Trophoblast cell (in vitro differentiated cells and primary cell): ENCODE measurements at regions not wholly inside any gene's neighbourhood (a gene's known extent, or its start where the extent isn't known, plus 50 kb on each side); places are given as distances from the start of the nearest gene placed in this dataset.

Experiments
- DNase-seq, 2 donors: peaks; one replicate each; pipeline ENCODE4 v3.0.0-alpha.2; 2016
- H2AFZ ChIP-seq: 2 replicates; pipeline ENCODE4 v1.6.1; 2013; ENCODE audit warnings: low read length, moderate library complexity, mild to moderate bottlenecking; ENCODE audit not compliant: insufficient read depth, poor library complexity
- H2AK5ac ChIP-seq: 2 replicates; pipeline ENCODE4 v1.6.1; 2013; ENCODE audit warnings: mild to moderate bottlenecking, low read length
- H2BK120ac ChIP-seq: 2 replicates; pipeline ENCODE4 v1.6.1; 2013; ENCODE audit warnings: low read length, mild to moderate bottlenecking, moderate library complexity; ENCODE audit not compliant: insufficient read depth, poor library complexity
- H2BK12ac ChIP-seq: 2 replicates; pipeline ENCODE4 v1.6.1; 2013; ENCODE audit warnings: mild to moderate bottlenecking, low read length, moderate library complexity
- H2BK5ac ChIP-seq: 2 replicates; pipeline ENCODE4 v1.6.1; 2013; ENCODE audit warnings: low read length, low read depth, moderate library complexity, mild to moderate bottlenecking; ENCODE audit not compliant: poor library complexity
- H3K14ac ChIP-seq: 2 replicates; pipeline ENCODE4 v1.6.1; 2013; ENCODE audit warnings: mild to moderate bottlenecking, low read length
- H3K18ac ChIP-seq: 2 replicates; pipeline ENCODE4 v1.6.1; 2013; ENCODE audit warnings: mild to moderate bottlenecking, low read length
- H3K23ac ChIP-seq: 2 replicates; pipeline ENCODE4 v1.6.1; 2013; ENCODE audit warnings: low read length
- H3K27ac ChIP-seq: 2 replicates; pipeline ENCODE4 v1.5.1; 2013; ENCODE audit warnings: low read depth, mild to moderate bottlenecking, inconsistent platforms, low read length, moderate library complexity
- H3K27me3 ChIP-seq: 2 replicates; pipeline ENCODE4 v1.6.1; 2013; ENCODE audit warnings: inconsistent platforms, mild to moderate bottlenecking, low read length, moderate library complexity; ENCODE audit not compliant: insufficient read depth
- H3K36me3 ChIP-seq, 2 experiments: 1 replicate in 1 of 2; 2 replicates in 1 of 2; pipeline ENCODE4 v1.6.1; 2013; ENCODE audit warnings: low read length in 2 of 2, mild to moderate bottlenecking in 2 of 2, moderate library complexity in 1 of 2; ENCODE audit not compliant: insufficient read depth in 2 of 2, control insufficient read depth in 1 of 2
- H3K4ac ChIP-seq: 2 replicates; pipeline ENCODE4 v1.6.1; 2013; ENCODE audit warnings: low read depth, mild to moderate bottlenecking, low read length, moderate library complexity
- H3K4me1 ChIP-seq, 2 experiments: 1 replicate in 1 of 2; 2 replicates in 1 of 2; pipeline ENCODE4 v1.6.1; 2013; ENCODE audit warnings: low read length in 2 of 2, mild to moderate bottlenecking in 2 of 2, moderate library complexity in 1 of 2; ENCODE audit not compliant: insufficient read depth in 2 of 2, control insufficient read depth in 1 of 2
- H3K4me2 ChIP-seq: 2 replicates; pipeline ENCODE4 v1.6.1; 2013; ENCODE audit warnings: inconsistent platforms, mild to moderate bottlenecking, low read length, moderate library complexity
- H3K4me3 ChIP-seq: 2 replicates; pipeline ENCODE4 v1.5.1; 2013; ENCODE audit warnings: mild to moderate bottlenecking, low read depth, low read length, inconsistent platforms
- H3K79me1 ChIP-seq: one replicate; pipeline ENCODE4 v1.6.1; 2013; ENCODE audit warnings: low read length
- H3K79me2 ChIP-seq: 2 replicates; pipeline ENCODE4 v1.6.1; 2013; ENCODE audit warnings: low read length, mild to moderate bottlenecking; ENCODE audit not compliant: control insufficient read depth, insufficient read depth, poor library complexity
- H3K9ac ChIP-seq: 2 replicates; pipeline ENCODE4 v1.6.1; 2013; ENCODE audit warnings: mild to moderate bottlenecking, low read length
- H3K9me3 ChIP-seq: 2 replicates; pipeline ENCODE4 v1.6.1; 2013; ENCODE audit warnings: low read depth, mild to moderate bottlenecking, control low read depth, inconsistent platforms, low read length; ENCODE audit not compliant: insufficient read depth
- H4K12ac ChIP-seq: 2 replicates; pipeline ENCODE4 v1.6.1; 2013; ENCODE audit warnings: low read depth, mild to moderate bottlenecking, low read length, moderate library complexity
- H4K8ac ChIP-seq: 2 replicates; pipeline ENCODE4 v1.6.1; 2013; ENCODE audit warnings: low read depth, mild to moderate bottlenecking, low read length, moderate library complexity
- H4K91ac ChIP-seq: one replicate; pipeline ENCODE4 v1.6.1; 2013; ENCODE audit warnings: low read depth, mild to moderate bottlenecking, low read length, moderate library complexity
- WGBS: extraction: QIAGEN DNeasy Blood & Tissue Kit; methylation state at CpG from one replicate; pipeline ENCODE4 v1.1.7; 2013; ENCODE audit warnings: missing lambda C conversion rate; ENCODE audit not compliant: insufficient read length, insufficient coverage; ENCODE audit errors: extremely low coverage; 5-methylcytosine and 5-hydroxymethylcytosine counted together

GRCh38 chr4:123325241-123325681 is 71.3 kb upstream of the SPRY1 start:
- no peaks in the 10 kb centered on the region for H3K36me3 ChIP-seq
- no peak overlapping the region for H2BK12ac ChIP-seq
- H3K4me2 ChIP-seq = no peak overlapping the region
- H3K4me3 ChIP-seq = no peak overlapping the region
- no peaks in the 10 kb centered on the region for H3K79me2 ChIP-seq
- H2BK120ac ChIP-seq = no peak overlapping the region
- H2AFZ ChIP-seq = no peak overlapping the region
- H3K27me3 ChIP-seq = no peaks in the 10 kb centered on the region
- no peak overlapping the region for H3K9ac ChIP-seq
- H2BK5ac ChIP-seq = no peak overlapping the region
- no peaks in the 10 kb centered on the region for H3K9me3 ChIP-seq
- H3K23ac ChIP-seq = no peak overlapping the region
- H4K91ac ChIP-seq = no peak overlapping the region
- no peak overlapping the region for H4K8ac ChIP-seq
- no peak overlapping the region for H4K12ac ChIP-seq
- no peaks in the 10 kb centered on the region for H3K4me1 ChIP-seq
- WGBS = no CpG with 5 or more reads among the region's 3 CpGs
- H3K14ac ChIP-seq = no peak overlapping the region
- no peak overlapping the region for H3K27ac ChIP-seq
- no peak overlapping the region for H3K18ac ChIP-seq
- H2AK5ac ChIP-seq = no peak overlapping the region
- H3K4ac ChIP-seq = no peak overlapping the region
- no peaks in the 10 kb centered on the region for H3K79me1 ChIP-seq
- DNase-seq = no peak

- no peak overlapping the region for H3K18ac ChIP-seq
- no peak overlapping the region for H3K27ac ChIP-seq
- no peak overlapping the region for H3K23ac ChIP-seq
- no peak overlapping the region for H4K91ac ChIP-seq
- H4K8ac ChIP-seq = no peak overlapping the region
- no peak overlapping the region for H4K12ac ChIP-seq
- H2AK5ac ChIP-seq = no peak overlapping the region
- no peak overlapping the region for H2BK12ac ChIP-seq
- H3K79me2 ChIP-seq = no peaks in the 10 kb centered on the region
- no peak overlapping the region for H2BK5ac ChIP-seq
- H3K4ac ChIP-seq = no peak overlapping the region
- H3K27me3 ChIP-seq = no peaks in the 10 kb centered on the region
- no peak overlapping the region for H3K9ac ChIP-seq
- H3K4me3 ChIP-seq = no peak overlapping the region
- H2AFZ ChIP-seq = no peak overlapping the region
- no peak for DNase-seq
- H3K4me2 ChIP-seq = no peak overlapping the region
- H3K9me3 ChIP-seq = no peaks in the 10 kb centered on the region
- H2BK120ac ChIP-seq = no peak overlapping the region
- H3K36me3 ChIP-seq = no peaks in the 10 kb centered on the region
- no CpG with 5 or more reads among the region's 4 CpGs for WGBS
- no peaks in the 10 kb centered on the region for H3K4me1 ChIP-seq
- H3K79me1 ChIP-seq = no peaks in the 10 kb centered on the region
- H3K14ac ChIP-seq = no peak overlapping the region
Measured at GRCh38 chr4:123327346-123327745, 69.2 kb upstream of the SPRY1 start.

- Histone ChIP-seq H3K36me3 (no peaks in the 10 kb centered on the region), H3K79me2 (no peaks in the 10 kb centered on the region), H3K9ac (no peak overlapping the region), H3K27me3 (no peaks in the 10 kb centered on the region), H3K79me1 (no peaks in the 10 kb centered on the region), H3K4me3 (no peak overlapping the region), H3K9me3 (no peaks in the 10 kb centered on the region), H2BK120ac (no peak overlapping the region), H2AK5ac (no peak overlapping the region), H3K27ac (no peak overlapping the region), H2AFZ (no peak overlapping the region), H3K18ac (no peak overlapping the region), H2BK12ac (no peak overlapping the region), H3K4me1 (no peaks in the 10 kb centered on the region), H3K23ac (no peak overlapping the region), H4K8ac (no peak overlapping the region), H3K4me2 (no peak overlapping the region), H2BK5ac (no peak overlapping the region), H3K14ac (no peak overlapping the region), H4K91ac (no peak overlapping the region), H3K4ac (no peak overlapping the region), H4K12ac (no peak overlapping the region)
- WGBS = no CpG with 5 or more reads among the region's 3 CpGs
- DNase-seq = no peak
Measured at GRCh38 chr4:123327846-123328429, 68.7 kb upstream of the SPRY1 start.

- no CpG with 5 or more reads among the region's 7 CpGs for WGBS
- H3K23ac ChIP-seq = no peak overlapping the region
Measured at GRCh38 chr4:123338715-123339114, 57.9 kb upstream of the SPRY1 start.

More at GRCh38 chr4:123338715-123339114, 57.9 kb upstream of the SPRY1 start:
- no peak overlapping the region for H3K14ac ChIP-seq
- H2BK120ac ChIP-seq = no peak overlapping the region
- no peaks in the 10 kb centered on the region for H3K79me2 ChIP-seq
- no peak overlapping the region for H4K8ac ChIP-seq
- no peak overlapping the region for H3K4me2 ChIP-seq
- no peak overlapping the region for H3K27ac ChIP-seq
- no peaks in the 10 kb centered on the region for H3K27me3 ChIP-seq
- no peak overlapping the region for H3K9ac ChIP-seq
- H2BK12ac ChIP-seq = no peak overlapping the region
- no peak overlapping the region for H2AK5ac ChIP-seq
- H4K91ac ChIP-seq = no peak overlapping the region
- no peaks in the 10 kb centered on the region for H3K79me1 ChIP-seq
- no peak overlapping the region for H2AFZ ChIP-seq
- no peaks in the 10 kb centered on the region for H3K36me3 ChIP-seq
- H3K18ac ChIP-seq = no peak overlapping the region
- H2BK5ac ChIP-seq = no peak overlapping the region
- H3K4me3 ChIP-seq = no peak overlapping the region
- no peak for DNase-seq
- no peaks in the 10 kb centered on the region for H3K9me3 ChIP-seq
- no peaks in the 10 kb centered on the region for H3K4me1 ChIP-seq
- no peak overlapping the region for H3K4ac ChIP-seq
- no peak overlapping the region for H4K12ac ChIP-seq
